SJSA1 (cell line): ENCODE measurements at regions not wholly inside any gene's neighbourhood (a gene's known extent, or its start where the extent isn't known, plus 50 kb on each side); places are given as distances from the start of the nearest gene placed in this dataset.

Experiments used
- DNase-seq, 2 experiments: peaks; one replicate each; pipeline ENCODE4 v3.0.0-alpha.2; 2015 to 2020; ENCODE audit warnings: low spot score in 2 of 2, low read depth in 1 of 2
- H3K27ac ChIP-seq: fragments of 250-450 bp; sonication (Bioruptor Pico); 2 replicates; pipeline ENCODE4 v1.5.1; 2020; ENCODE audit warnings: mild to moderate bottlenecking, moderate library complexity
- H3K27me3 ChIP-seq: fragments of 250-450 bp; sonication (Bioruptor Pico); replicated peaks from 2 replicates; pipeline ENCODE4 v1.5.1; 2020; ENCODE audit warnings: mild to moderate bottlenecking, moderate library complexity
- H3K36me3 ChIP-seq: fragments of 250-450 bp; sonication (Bioruptor Pico); 2 replicates; pipeline ENCODE4 v1.5.1; 2020; ENCODE audit warnings: mild to moderate bottlenecking
- H3K4me1 ChIP-seq: fragments of 250-450 bp; sonication (Bioruptor Pico); replicated peaks from 2 replicates; pipeline ENCODE4 v1.6.1; 2021; ENCODE audit warnings: mild to moderate bottlenecking
- H3K4me3 ChIP-seq: fragments of 250-450 bp; sonication (Bioruptor Pico); 2 replicates; pipeline ENCODE4 v1.5.1; 2020; ENCODE audit warnings: mild to moderate bottlenecking
- H3K9me3 ChIP-seq: fragments of 250-450 bp; sonication (Bioruptor Pico); replicated peaks from 2 replicates; pipeline ENCODE4 v1.5.1; 2020; ENCODE audit warnings: mild to moderate bottlenecking

GRCh38 chr1:218611916-218612585, 266.9 kb downstream of the TGFB2 start:
- Histone ChIP-seq H3K4me1 (no peaks in the 10 kb centered on the region), H3K36me3 (no peaks in the 10 kb centered on the region), H3K27ac (no peak overlapping the region), H3K27me3 (no peaks in the 10 kb centered on the region), H3K4me3 (no peak overlapping the region), H3K9me3 (peaks cover 4% of the 10 kb centered on the region; the same call in 1 of the 2 replicates)
- DNase-seq, result no peak

DNA sequence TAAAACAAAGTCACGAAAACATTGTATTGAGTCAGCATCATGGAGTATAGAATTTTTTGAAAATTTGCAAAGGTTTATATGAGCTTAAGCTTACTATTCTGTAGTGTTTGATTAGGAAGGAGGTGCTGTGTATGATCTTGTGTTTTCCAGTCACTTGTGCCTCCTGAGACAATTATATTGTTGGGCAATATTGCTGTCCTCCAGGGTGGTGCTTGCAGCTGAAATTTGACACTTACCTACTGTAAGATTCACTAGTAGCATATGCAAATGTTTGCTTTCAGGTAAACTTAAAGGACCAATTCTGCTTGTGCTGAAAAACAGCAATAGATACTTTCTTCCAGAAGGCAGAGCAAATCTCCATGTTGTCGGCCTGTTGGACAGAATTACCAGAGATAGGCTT, 268.0 kb downstream of the TGFB2 start:
- Histone ChIP-seq H3K27ac (no peak overlapping the region), H3K4me3 (no peak overlapping the region), H3K27me3 (no peaks in the 10 kb centered on the region), H3K9me3 (peaks cover 4% of the 10 kb centered on the region; the same call in 1 of the 2 replicates), H3K4me1 (peaks cover 10% of the 10 kb centered on the region), H3K36me3 (no peaks in the 10 kb centered on the region)
- no peak for DNase-seq

- Histone ChIP-seq H3K9me3 (no peaks in the 10 kb centered on the region; the same call in 1 of the 2 replicates), H3K4me1 (peaks cover 12% of the 10 kb centered on the region), H3K27me3 (no peaks in the 10 kb centered on the region), H3K36me3 (no peaks in the 10 kb centered on the region), H3K4me3 (no peak overlapping the region), H3K27ac (no peak overlapping the region)
- no peak for DNase-seq
Measured at GRCh38 chr1:218614031-218614430, 268.9 kb downstream of the TGFB2 start.

DNA sequence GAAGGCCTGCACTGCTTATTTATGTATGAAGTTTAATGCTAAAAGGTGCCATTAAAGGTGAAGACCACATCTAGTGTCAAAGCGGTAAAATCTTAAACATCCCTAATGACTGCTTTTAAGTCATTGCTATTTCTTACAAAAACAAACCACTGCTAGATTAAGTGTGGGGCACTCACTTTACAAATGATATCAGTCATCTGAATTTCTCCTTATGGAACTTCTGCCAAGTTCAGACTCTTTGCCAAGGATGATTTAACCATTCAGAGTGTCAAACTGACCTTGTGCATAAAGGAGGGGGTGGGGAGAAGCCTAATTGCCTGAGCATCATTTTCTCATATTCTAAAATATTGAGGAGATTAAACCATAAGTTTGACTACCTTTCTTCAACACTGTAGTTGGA, 271.5 kb downstream of the TGFB2 start:
- DNase-seq, result no peak
- no peak overlapping the region for H3K27ac ChIP-seq
- peaks cover 12% of the 10 kb centered on the region for H3K4me1 ChIP-seq
- no peaks in the 10 kb centered on the region for H3K27me3 ChIP-seq
- H3K36me3 ChIP-seq, result no peaks in the 10 kb centered on the region
- H3K9me3 ChIP-seq, result no peaks in the 10 kb centered on the region; the same call in 1 of the 2 replicates
- no peak overlapping the region for H3K4me3 ChIP-seq

- H3K4me3 ChIP-seq, result no peak overlapping the region
- no peaks in the 10 kb centered on the region for H3K27me3 ChIP-seq
- no peaks in the 10 kb centered on the region for H3K36me3 ChIP-seq
- H3K4me1 ChIP-seq, result peaks cover 12% of the 10 kb centered on the region
- no peak for DNase-seq
- H3K27ac ChIP-seq, result no peak overlapping the region
- H3K9me3 ChIP-seq, result no peaks in the 10 kb centered on the region; the same call in 1 of the 2 replicates
Measured at GRCh38 chr1:218617986-218618385, 272.9 kb downstream of the TGFB2 start.

DNA sequence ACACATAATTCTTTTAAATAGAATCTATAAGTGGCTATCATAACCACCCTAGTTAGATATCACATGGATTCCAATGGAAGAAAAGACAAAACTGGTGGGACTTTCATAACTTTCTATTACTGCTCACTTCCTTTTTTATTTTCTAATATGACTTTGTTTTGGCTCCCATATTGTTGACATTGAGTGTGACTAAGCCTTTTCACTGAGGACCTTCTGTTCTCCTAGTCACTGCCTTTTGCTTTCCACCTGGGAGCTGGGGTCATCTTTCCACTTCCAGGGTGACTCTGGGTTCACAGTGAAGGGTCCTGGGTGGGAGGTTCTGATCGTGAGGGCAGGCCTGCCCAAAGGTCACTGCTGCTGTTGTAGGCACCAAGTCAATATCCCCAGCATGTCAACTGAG, 275.8 kb downstream of the TGFB2 start:
- no peak for DNase-seq

GRCh38 chr1:218624052-218624451, 278.9 kb downstream of the TGFB2 start:
- DNase-seq, result no peak
- H3K36me3 ChIP-seq, result no peaks in the 10 kb centered on the region
- H3K9me3 ChIP-seq, result no peaks in the 10 kb centered on the region

More for the DNA sequence above, 275.8 kb downstream of the TGFB2 start:
- Histone ChIP-seq H3K27me3 (no peaks in the 10 kb centered on the region), H3K36me3 (no peaks in the 10 kb centered on the region), H3K9me3 (no peaks in the 10 kb centered on the region), H3K4me1 (peaks cover 12% of the 10 kb centered on the region), H3K27ac (no peak overlapping the region), H3K4me3 (no peak overlapping the region)

GRCh38 chr1:218625393-218625792, 280.3 kb downstream of the TGFB2 start:
- H3K4me1 ChIP-seq, result no peaks in the 10 kb centered on the region
- H3K4me3 ChIP-seq, result no peak overlapping the region
- no peaks in the 10 kb centered on the region for H3K9me3 ChIP-seq
- no peaks in the 10 kb centered on the region for H3K27me3 ChIP-seq
- H3K27ac ChIP-seq, result no peak overlapping the region
- no peak for DNase-seq
- no peaks in the 10 kb centered on the region for H3K36me3 ChIP-seq

More at GRCh38 chr1:218624052-218624451, 278.9 kb downstream of the TGFB2 start:
- H3K27ac ChIP-seq, result no peak overlapping the region
- no peaks in the 10 kb centered on the region for H3K4me1 ChIP-seq
- no peak overlapping the region for H3K4me3 ChIP-seq
- H3K27me3 ChIP-seq, result no peaks in the 10 kb centered on the region

DNA sequence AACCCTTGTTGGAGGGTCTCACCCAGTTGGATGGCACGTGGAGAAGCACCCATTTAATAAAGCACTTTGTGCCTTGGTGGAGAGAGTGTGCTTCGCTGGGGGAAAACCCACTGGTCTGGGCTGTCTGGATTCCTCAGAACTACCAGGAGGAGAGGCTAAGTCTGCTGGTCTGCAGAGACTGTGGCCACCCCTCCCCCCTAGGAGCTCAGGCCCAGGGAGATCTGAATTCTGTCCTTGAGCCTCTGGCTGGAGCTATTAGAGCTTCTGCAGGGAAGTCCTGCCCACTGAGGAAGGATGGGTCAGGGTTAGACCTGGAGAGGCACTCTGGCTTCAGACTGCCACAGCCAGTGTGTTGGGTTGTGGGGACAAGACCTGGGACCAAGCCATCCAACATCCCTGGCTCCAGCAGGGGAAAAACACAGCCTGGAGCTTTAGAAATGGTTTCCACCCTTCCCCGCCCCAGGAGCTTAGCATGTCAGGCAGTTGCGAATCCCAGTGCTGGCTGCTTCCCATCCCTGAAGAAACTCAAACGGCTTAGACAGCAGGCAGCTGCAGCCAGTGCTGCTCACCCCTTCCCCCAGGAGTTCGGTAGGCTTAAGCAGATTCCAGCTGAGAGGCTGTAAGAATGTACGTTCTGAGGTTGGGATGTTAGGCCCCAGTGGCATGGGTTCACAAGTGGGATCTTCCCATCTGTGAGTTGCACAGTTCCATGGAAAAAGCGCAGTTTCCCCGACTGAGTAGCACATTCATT, 288.3 kb downstream of the TGFB2 start:
- DNase-seq, result no peak
- H3K27me3 ChIP-seq, result no peaks in the 10 kb centered on the region
- H3K4me3 ChIP-seq, result no peak overlapping the region
- H3K27ac ChIP-seq, result no peak overlapping the region
- no peaks in the 10 kb centered on the region for H3K36me3 ChIP-seq
- H3K4me1 ChIP-seq, result no peaks in the 10 kb centered on the region
- H3K9me3 ChIP-seq, result no peaks in the 10 kb centered on the region

DNA sequence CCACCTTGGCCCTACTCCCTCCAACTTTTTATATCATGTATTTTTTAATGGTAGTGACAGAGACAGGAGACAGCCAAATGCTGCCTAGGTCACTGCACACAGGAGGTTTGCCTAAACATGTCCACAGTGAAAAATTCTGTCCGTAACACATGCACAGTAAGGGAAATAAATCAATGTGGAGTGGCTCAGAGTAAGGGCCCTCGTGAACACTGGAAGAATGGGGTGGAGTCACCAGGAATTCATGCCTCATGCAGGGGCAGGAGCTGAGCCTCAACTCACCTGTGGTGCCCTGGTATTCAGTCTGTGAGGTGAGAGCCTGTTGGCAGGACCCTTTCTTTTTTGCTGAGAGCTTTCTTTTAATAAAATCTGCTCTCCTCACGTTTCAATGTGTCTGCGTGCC, 289.1 kb downstream of the TGFB2 start:
- Histone ChIP-seq H3K27ac (no peak overlapping the region), H3K4me3 (no peak overlapping the region)
- DNase-seq, result no peak

DNA sequence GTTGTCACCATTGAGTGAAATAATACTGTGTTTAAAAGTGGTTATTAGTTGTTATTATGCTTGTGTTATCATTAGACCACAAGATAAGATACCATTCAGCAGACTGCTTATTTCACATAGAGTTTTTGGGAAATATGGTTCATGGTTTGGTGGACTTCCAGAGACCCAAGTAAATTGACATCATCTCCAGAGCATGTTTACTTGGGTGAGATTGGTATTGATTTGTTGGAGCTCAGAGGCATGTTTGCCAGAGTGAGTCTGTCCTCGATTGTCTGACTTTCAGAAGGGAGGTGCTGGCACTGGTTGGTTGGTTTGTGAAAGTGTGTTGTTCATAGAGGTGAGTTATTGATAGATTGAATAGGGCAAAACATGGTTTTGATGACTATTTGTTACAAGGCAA, 291.4 kb downstream of the TGFB2 start:
- DNase-seq, result no peak
- H3K9me3 ChIP-seq, result no peaks in the 10 kb centered on the region

More for the DNA sequence above, 289.1 kb downstream of the TGFB2 start:
- no peaks in the 10 kb centered on the region for H3K4me1 ChIP-seq
- H3K9me3 ChIP-seq, result no peaks in the 10 kb centered on the region
- H3K36me3 ChIP-seq, result no peaks in the 10 kb centered on the region
- no peaks in the 10 kb centered on the region for H3K27me3 ChIP-seq

DNA sequence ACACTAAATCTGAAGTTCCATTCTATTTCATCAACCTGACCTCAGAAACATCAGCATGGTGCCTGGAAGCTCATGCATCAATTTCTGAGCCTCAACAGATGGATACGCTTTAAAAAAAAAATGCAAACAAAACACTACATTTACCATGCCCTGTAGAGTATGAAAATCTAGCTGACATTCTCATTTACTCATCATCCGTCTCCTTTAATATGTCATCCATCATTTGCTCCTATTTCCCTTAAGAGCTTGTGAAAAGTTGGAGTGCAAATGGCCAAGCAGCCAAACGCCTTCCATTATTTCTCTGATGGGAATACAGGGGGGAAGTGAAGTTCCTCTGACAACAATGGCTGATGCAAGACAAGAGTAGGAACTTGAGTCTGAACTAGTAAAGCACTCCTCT, 295.0 kb downstream of the TGFB2 start:
- no peak overlapping the region for H3K4me3 ChIP-seq
- H3K27me3 ChIP-seq, result no peaks in the 10 kb centered on the region
- H3K36me3 ChIP-seq, result no peaks in the 10 kb centered on the region
- no peak overlapping the region for H3K27ac ChIP-seq
- H3K9me3 ChIP-seq, result no peaks in the 10 kb centered on the region
- H3K4me1 ChIP-seq, result peaks cover 8% of the 10 kb centered on the region
- no peak for DNase-seq

More for the DNA sequence above, 291.4 kb downstream of the TGFB2 start:
- Histone ChIP-seq H3K27me3 (no peaks in the 10 kb centered on the region), H3K4me1 (no peaks in the 10 kb centered on the region), H3K4me3 (no peak overlapping the region), H3K36me3 (no peaks in the 10 kb centered on the region), H3K27ac (no peak overlapping the region)

DNA sequence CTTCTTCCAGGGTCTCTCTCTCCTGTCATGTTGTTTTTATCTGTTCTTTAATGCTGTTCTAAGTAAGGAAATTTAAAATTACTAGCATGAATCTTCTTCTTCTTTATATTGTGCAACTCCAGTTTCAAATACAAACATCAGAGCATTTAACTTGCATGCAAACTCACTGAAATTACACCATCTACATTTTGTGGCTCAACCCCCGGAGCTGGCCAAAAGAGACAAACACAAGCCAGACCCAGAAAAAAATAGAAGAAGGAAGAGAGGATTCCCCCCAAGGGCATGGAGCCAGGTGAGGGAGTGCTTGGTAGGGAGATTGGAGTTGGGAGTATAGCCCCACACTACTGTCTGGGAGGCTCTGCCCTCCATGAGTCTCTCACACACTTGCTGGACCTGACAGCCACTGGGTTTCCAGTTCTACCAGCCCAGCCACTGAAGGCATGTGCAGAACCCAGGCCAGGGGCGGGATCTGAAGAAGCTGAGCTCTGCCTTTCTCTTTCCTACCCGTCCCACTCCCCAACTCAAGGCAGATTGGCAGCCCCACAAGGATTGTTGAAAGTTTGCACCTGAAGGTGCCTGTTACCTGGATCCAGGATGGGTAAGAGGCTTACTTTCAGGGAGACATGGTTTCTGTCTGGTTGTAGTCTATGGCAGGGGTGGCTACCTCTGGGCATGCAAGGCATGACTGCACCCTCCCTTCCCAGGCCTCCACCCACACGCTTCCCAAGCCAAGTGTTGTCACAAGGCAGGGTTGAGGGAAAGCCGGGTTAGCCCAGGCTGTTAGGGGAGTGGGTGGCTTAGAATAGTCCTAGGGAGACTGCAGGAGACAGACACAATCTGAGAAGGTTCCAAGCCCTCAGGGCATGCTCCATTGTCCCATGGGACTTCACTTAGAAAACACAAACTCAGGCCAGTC, 297.2 kb downstream of the TGFB2 start:
- Histone ChIP-seq H3K27ac (no peak overlapping the region), H3K4me3 (no peak overlapping the region)
- no peak for DNase-seq

More for the DNA sequence above, 297.2 kb downstream of the TGFB2 start:
- H3K9me3 ChIP-seq, result no peaks in the 10 kb centered on the region
- H3K27me3 ChIP-seq, result no peaks in the 10 kb centered on the region
- H3K36me3 ChIP-seq, result no peaks in the 10 kb centered on the region
- peaks cover 8% of the 10 kb centered on the region for H3K4me1 ChIP-seq
